ENCODE measurements at regions not wholly inside any gene's neighbourhood (a gene's known extent, or its start where the extent isn't known, plus 50 kb on each side); places are given as distances from the start of the nearest gene placed in this dataset.

DNA sequence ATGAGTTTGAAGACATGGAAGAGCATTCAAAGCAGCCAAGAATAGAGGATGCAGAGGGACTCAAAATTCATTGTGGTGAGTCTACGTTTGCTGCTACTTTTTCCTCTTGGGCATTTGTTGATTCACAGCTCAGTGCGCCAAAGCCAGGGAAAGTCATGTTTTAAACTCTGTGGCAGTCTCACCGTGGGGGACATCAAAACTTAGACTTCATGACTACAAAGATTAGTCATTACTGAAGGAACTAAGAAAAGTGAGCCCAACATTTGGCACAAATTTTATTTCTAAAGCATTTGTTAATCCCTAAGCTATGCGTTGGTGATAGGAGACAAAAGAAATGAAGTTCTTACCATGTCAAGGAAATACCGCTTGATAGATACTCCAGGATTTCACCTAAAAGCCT, 73.7 kb upstream of the MTAP start:
- DNase-seq (ENCODE audit: insufficient read length, low spot score) (no peak), FAIRE-seq (no peak)
- TF ChIP-seq PAX5 (IDR thresholded peaks at IDR 0.05; ENCODE audit: insufficient read depth, low read length, severe bottlenecking): no peak
- TF ChIP-seq POLR2A (IDR thresholded peaks at IDR 0.05; ENCODE audit: low read depth, low read length): no peak
- TF ChIP-seq POU2F2 (IDR thresholded peaks at IDR 0.05; ENCODE audit: low read depth, low read length): no peak
- no peak for TF ChIP-seq TAF1 (IDR thresholded peaks at IDR 0.05; ENCODE audit: low read depth, low read length)
- no peak for TF ChIP-seq POLR2AphosphoS5 (IDR thresholded peaks at IDR 0.05; ENCODE audit: low read depth, low read length)
- TF ChIP-seq SPI1 (IDR thresholded peaks at IDR 0.05; ENCODE audit: low read depth, low read length): no peak

DNA sequence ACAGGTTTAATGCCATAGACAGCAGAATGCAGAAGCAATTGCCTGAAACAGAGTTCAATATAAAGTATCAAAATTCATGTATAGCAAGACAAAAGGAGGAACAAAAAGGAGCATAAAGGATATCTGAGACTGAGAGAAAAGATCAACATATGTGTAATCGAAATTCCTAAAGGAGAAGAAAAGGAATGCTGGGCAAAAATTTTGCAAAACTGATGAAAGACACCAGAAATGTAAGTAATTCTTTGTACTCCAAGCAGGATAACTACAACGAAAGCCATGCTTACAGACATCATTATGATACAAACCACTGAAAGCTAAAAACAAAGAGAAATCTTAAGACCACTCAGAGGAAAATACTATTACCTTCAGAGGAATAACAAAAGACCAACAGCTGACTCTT, 72.8 kb upstream of the MTAP start:
- TF ChIP-seq TAF1 (IDR thresholded peaks at IDR 0.05; ENCODE audit: low read depth, low read length) (no peak), POLR2AphosphoS5 (IDR thresholded peaks at IDR 0.05; ENCODE audit: low read depth, low read length) (no peak), SPI1 (IDR thresholded peaks at IDR 0.05; ENCODE audit: low read depth, low read length) (no peak), POLR2A (IDR thresholded peaks at IDR 0.05; ENCODE audit: low read depth, low read length) (no peak), PAX5 (IDR thresholded peaks at IDR 0.05; ENCODE audit: insufficient read depth, low read length, severe bottlenecking) (no peak), POU2F2 (IDR thresholded peaks at IDR 0.05; ENCODE audit: low read depth, low read length) (no peak)
- FAIRE-seq (no peak), DNase-seq (ENCODE audit: insufficient read length, low spot score) (no peak)

- TF ChIP-seq SPI1 (IDR thresholded peaks at IDR 0.05; ENCODE audit: low read depth, low read length) (no peak), TAF1 (IDR thresholded peaks at IDR 0.05; ENCODE audit: low read depth, low read length) (no peak), POLR2A (IDR thresholded peaks at IDR 0.05; ENCODE audit: low read depth, low read length) (no peak), POLR2AphosphoS5 (IDR thresholded peaks at IDR 0.05; ENCODE audit: low read depth, low read length) (no peak), POU2F2 (IDR thresholded peaks at IDR 0.05; ENCODE audit: low read depth, low read length) (no peak), PAX5 (IDR thresholded peaks at IDR 0.05; ENCODE audit: insufficient read depth, low read length, severe bottlenecking) (no peak)
- DNase-seq (ENCODE audit: insufficient read length, low spot score): no peak
- FAIRE-seq: no peak
These were observed 71.5 kb upstream of the MTAP start for GRCh38 chr9:21730899-21731298.

- TF ChIP-seq PAX5 (IDR thresholded peaks at IDR 0.05; ENCODE audit: insufficient read depth, low read length, severe bottlenecking): no peak
- no peak for TF ChIP-seq POLR2A (IDR thresholded peaks at IDR 0.05; ENCODE audit: low read depth, low read length)
- TF ChIP-seq POU2F2 (IDR thresholded peaks at IDR 0.05; ENCODE audit: low read depth, low read length): no peak
- no peak for TF ChIP-seq TAF1 (IDR thresholded peaks at IDR 0.05; ENCODE audit: low read depth, low read length)
- TF ChIP-seq SPI1 (IDR thresholded peaks at IDR 0.05; ENCODE audit: low read depth, low read length): no peak
- TF ChIP-seq POLR2AphosphoS5 (IDR thresholded peaks at IDR 0.05; ENCODE audit: low read depth, low read length): no peak
- no peak for DNase-seq (ENCODE audit: insufficient read length, low spot score)
- no peak for FAIRE-seq
These were observed 61.3 kb upstream of the MTAP start for GRCh38 chr9:21741151-21741550.

DNA sequence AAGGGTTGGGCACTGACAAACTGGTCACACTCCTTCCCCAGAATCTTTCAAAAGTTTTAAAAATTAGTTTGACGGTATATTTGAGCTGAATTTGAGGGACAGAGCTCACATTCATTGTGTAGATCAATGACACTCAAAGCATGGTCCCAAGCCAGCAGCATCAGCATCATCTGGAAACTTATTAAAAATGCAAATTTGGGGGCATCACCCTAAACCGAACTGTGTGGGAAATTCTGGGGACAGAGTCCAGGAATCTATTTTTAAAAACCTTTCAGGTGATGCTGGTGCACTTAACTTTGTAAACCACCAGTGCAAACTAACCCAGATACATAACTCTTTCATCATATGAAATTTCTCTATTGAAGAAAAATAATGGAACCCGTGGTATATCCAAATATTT, 58.1 kb upstream of the MTAP start:
- TF ChIP-seq TAF1 (IDR thresholded peaks at IDR 0.05; ENCODE audit: low read depth, low read length) (no peak), POU2F2 (IDR thresholded peaks at IDR 0.05; ENCODE audit: low read depth, low read length) (no peak), POLR2AphosphoS5 (IDR thresholded peaks at IDR 0.05; ENCODE audit: low read depth, low read length) (no peak), POLR2A (IDR thresholded peaks at IDR 0.05; ENCODE audit: low read depth, low read length) (no peak), PAX5 (IDR thresholded peaks at IDR 0.05; ENCODE audit: insufficient read depth, low read length, severe bottlenecking) (no peak), SPI1 (IDR thresholded peaks at IDR 0.05; ENCODE audit: low read depth, low read length) (no peak)

GRCh38 chr9:21744841-21745240, 57.6 kb upstream of the MTAP start:
- no peak for TF ChIP-seq POLR2A (IDR thresholded peaks at IDR 0.05; ENCODE audit: low read depth, low read length)
- TF ChIP-seq POU2F2 (IDR thresholded peaks at IDR 0.05; ENCODE audit: low read depth, low read length): no peak
- TF ChIP-seq TAF1 (IDR thresholded peaks at IDR 0.05; ENCODE audit: low read depth, low read length): no peak
- TF ChIP-seq PAX5 (IDR thresholded peaks at IDR 0.05; ENCODE audit: insufficient read depth, low read length, severe bottlenecking): no peak
- TF ChIP-seq POLR2AphosphoS5 (IDR thresholded peaks at IDR 0.05; ENCODE audit: low read depth, low read length): no peak
- no peak for TF ChIP-seq SPI1 (IDR thresholded peaks at IDR 0.05; ENCODE audit: low read depth, low read length)
- FAIRE-seq (no peak), DNase-seq (ENCODE audit: insufficient read length, low spot score) (no peak)

More for the DNA sequence above, 58.1 kb upstream of the MTAP start:
- FAIRE-seq (no peak), DNase-seq (ENCODE audit: insufficient read length, low spot score) (no peak)

DNA sequence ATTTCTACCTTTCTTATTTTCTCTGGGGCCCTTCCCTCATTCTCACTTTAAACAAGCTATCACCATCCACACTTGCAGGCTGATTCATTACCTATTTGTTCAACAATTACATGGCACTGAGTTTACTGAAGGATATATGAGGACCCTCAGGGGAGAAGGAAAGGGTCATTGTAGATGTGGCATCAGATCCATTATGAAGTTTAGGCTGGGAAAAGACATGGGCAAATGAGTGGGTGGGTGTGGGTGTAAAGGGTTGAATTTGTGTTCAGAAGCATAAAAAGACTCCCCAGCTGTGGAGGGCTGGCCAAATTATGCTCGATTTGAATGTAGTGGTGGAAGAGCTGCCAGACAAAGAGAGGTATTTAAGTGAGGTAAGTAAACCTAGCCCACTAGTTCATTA, 55.9 kb upstream of the MTAP start:
- DNase-seq (ENCODE audit: insufficient read length, low spot score) (no peak), FAIRE-seq (no peak)

GRCh38 chr9:21747175-21747574, 55.3 kb upstream of the MTAP start:
- no peak for TF ChIP-seq TAF1 (IDR thresholded peaks at IDR 0.05; ENCODE audit: low read depth, low read length)
- TF ChIP-seq POLR2AphosphoS5 (IDR thresholded peaks at IDR 0.05; ENCODE audit: low read depth, low read length): no peak
- no peak for TF ChIP-seq POLR2A (IDR thresholded peaks at IDR 0.05; ENCODE audit: low read depth, low read length)
- TF ChIP-seq POU2F2 (IDR thresholded peaks at IDR 0.05; ENCODE audit: low read depth, low read length): no peak
- no peak for TF ChIP-seq SPI1 (IDR thresholded peaks at IDR 0.05; ENCODE audit: low read depth, low read length)
- TF ChIP-seq PAX5 (IDR thresholded peaks at IDR 0.05; ENCODE audit: insufficient read depth, low read length, severe bottlenecking): no peak
- FAIRE-seq (no peak), DNase-seq (ENCODE audit: insufficient read length, low spot score) (no peak)

More for the DNA sequence above, 55.9 kb upstream of the MTAP start:
- TF ChIP-seq PAX5 (IDR thresholded peaks at IDR 0.05; ENCODE audit: insufficient read depth, low read length, severe bottlenecking): no peak
- TF ChIP-seq POLR2A (IDR thresholded peaks at IDR 0.05; ENCODE audit: low read depth, low read length): no peak
- TF ChIP-seq POU2F2 (IDR thresholded peaks at IDR 0.05; ENCODE audit: low read depth, low read length): no peak
- no peak for TF ChIP-seq POLR2AphosphoS5 (IDR thresholded peaks at IDR 0.05; ENCODE audit: low read depth, low read length)
- TF ChIP-seq TAF1 (IDR thresholded peaks at IDR 0.05; ENCODE audit: low read depth, low read length): no peak
- no peak for TF ChIP-seq SPI1 (IDR thresholded peaks at IDR 0.05; ENCODE audit: low read depth, low read length)

DNA sequence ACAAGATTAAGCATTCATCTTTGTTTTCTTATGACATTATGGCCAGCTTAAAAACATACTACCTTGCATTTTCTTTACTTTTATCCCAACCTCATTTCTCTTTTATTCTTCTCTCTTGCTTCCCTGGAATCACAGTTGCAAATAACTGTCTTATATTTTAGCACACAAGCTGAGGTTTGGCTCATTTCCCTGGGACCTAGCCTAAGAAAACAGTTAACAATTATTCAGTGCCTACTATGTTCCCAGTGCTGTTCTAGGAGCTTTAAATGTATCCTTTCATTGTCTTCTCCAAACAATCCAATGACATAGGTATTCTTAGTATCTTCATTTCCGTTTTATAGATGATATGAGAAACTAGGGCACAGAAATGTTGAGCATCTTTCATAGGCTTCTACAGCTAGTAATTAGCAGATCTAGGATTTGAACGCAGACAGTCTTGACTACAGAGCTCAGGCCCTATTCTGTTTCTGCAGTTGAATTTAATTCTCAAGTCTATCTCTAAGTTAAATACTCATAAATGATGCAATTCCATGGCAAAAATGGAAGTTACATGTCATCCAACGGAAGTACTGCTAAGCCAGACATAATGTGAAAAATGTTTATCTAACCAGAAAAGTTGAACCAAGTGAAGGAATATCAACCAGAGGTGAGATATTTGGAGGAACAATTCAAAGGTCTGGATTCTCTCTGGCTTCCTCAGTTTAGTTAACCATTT, 52.3 kb upstream of the MTAP start:
- TF ChIP-seq PAX5 (IDR thresholded peaks at IDR 0.05; ENCODE audit: insufficient read depth, low read length, severe bottlenecking): no peak
- no peak for TF ChIP-seq SPI1 (IDR thresholded peaks at IDR 0.05; ENCODE audit: low read depth, low read length)
- no peak for TF ChIP-seq POU2F2 (IDR thresholded peaks at IDR 0.05; ENCODE audit: low read depth, low read length)
- TF ChIP-seq TAF1 (IDR thresholded peaks at IDR 0.05; ENCODE audit: low read depth, low read length): no peak
- no peak for TF ChIP-seq POLR2A (IDR thresholded peaks at IDR 0.05; ENCODE audit: low read depth, low read length)
- TF ChIP-seq POLR2AphosphoS5 (IDR thresholded peaks at IDR 0.05; ENCODE audit: low read depth, low read length): no peak
- no peak for DNase-seq (ENCODE audit: insufficient read length, low spot score)

More for the DNA sequence above, 52.3 kb upstream of the MTAP start:
- FAIRE-seq: no peak

Data from GM12891 (cell line).